ENCODE measurements at regions not wholly inside any gene's neighbourhood (a gene's known extent, or its start where the extent isn't known, plus 50 kb on each side); places are given as distances from the start of the nearest gene placed in this dataset.
"Not testable (repeated sequence)": the region's sequence is repeated elsewhere in the genome, so short reads cannot be mapped to it uniquely, and the experiment has no call there.

DNA sequence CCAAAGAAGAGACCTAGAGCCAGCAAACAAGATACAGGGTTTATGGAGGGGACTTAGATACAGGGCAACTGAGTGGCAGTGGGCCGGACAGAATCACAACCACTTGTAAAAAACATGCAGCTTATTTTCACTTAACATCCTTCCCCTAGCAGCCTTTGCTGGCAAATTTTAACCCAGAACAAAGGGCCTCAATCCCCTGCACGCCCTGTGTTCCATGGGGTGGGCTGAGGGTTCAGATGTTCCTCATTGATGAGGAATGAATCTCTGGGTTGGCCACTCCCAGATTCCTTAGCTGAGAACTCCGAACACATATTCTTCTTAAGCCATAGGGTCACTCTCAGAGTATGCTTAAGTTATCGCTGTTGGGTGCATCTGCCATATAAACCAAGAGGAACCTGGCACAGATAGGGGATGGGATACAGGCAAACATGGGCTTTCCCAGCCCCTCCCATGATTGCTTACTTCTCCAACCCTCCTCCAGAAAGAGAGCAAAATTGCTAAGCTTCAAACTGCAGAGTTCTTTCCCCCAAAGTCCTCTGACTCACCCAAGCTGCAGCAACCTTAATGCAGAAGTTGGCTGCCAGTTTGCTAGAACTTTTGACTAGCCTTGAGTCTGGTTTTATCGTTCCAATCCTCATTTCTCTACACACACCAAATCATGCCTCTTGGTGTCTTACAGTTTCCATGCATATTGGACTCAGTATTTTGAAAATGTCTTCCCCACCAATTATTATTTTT, 146.9 kb downstream of the CD47 start:
- no peak for DNase-seq (ENCODE audit: low read depth in 2 of 2, low spot score in 1 of 2)

DNA sequence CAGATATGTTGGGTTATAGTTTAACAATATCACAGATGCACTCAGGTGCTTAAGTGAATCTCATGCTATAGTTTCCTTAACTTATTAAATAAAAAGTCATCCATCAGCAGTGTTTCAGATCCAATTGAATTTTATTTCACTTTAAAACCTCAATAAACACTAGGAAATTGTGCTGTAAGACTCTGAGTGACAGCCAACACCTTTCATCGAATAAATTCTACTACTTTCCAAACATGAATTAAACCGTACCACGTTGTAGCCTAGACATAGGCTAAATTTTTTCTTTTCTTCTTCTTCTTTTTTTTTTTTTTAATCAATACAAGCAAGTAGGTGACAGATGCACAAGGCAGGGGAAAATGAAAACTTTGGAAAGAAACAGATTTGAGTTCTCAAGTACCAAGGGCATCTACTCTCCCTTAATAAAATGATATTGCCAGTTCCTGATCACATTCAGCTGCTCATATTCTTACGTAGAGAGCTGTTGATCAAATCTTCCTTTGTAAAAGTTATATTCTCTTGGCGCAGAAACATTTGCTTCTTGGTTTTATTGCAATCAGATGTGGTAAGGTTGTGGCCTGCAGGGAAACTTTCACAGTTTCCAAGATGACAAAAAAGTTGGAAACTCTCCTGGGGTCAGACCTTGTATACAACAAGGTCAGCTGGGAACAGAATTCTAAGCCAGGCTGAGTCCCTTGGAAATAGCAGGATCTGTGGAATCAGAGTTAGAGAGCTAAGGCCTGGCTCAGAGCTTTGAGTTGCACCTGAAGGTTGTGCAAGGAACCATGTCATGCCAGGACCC, 147.7 kb downstream of the CD47 start:
- no peak for DNase-seq (ENCODE audit: low read depth in 2 of 2, low spot score in 1 of 2)

DNA sequence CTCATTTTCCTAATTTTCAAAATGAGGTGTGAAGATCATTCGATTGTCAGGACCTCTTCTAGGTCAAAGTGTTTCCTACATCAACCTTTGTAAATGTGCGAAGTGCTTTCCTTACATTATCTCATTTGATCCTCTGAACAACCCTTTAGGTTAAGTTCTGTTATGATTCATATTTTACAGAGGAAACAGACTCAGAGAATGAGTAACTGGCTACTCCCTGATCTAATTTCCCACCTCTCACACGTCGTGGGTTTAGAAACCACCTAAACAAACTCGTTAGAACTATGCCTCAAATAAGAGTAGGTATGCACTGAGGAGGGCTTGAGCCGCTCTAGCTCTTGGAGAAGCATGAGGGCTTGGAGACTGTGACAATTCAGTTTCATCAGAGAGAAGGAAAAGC, 148.6 kb downstream of the CD47 start:
- no peak for DNase-seq (ENCODE audit: low read depth in 2 of 2, low spot score in 1 of 2)

DNA sequence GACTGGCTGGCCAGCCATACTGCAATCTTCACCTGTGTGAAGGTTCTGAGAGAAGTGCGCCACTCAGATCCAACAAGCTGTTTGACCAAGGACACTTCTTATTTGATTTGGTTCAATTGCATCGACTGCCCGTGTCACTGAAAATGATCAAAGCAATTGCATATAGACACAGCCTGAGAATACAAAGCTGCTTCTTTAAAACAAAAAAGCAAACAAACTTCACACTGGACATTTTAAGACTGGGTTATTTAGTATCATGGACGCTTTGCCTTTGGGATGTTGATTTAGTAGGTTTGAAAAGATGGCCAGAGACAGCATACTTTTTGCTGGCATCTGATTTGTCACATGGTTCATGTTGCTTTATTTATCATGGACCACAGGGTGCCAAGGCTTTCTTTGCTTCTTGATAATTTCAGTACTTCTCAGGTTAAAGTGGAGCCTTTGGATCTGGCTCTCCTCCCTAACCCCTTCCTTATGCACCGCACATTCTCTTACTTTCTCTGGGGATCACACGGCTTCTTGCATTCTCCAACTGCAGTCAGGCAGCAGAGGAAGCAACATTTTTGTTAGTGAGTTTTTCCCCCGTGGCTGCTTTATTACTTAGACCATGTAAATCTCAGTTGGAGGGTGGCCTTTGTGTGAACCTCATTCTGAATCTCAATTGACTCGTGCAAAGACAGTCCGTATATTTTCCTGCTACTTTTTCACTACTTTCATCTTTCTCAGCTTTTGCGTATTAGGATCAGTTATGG, 151.0 kb downstream of the CD47 start:
- no peak for DNase-seq (ENCODE audit: low read depth in 2 of 2, low spot score in 1 of 2)

GRCh38 chr3:107938143-107938542, 152.7 kb downstream of the CD47 start:
- no peak for DNase-seq (ENCODE audit: low read depth in 2 of 2, low spot score in 1 of 2)

- no peak for DNase-seq (ENCODE audit: low read depth in 2 of 2, low spot score in 1 of 2)
Observed at GRCh38 chr3:107934808-107935207, 156.0 kb downstream of the CD47 start.

- DNase-seq (ENCODE audit: low read depth in 2 of 2, low spot score in 1 of 2), result no peak
Observed at GRCh38 chr3:107933450-107933849, 157.4 kb downstream of the CD47 start.

- DNase-seq (ENCODE audit: low read depth in 2 of 2, low spot score in 1 of 2), result no peak
Observed at GRCh38 chr3:107931326-107931725, 159.5 kb downstream of the CD47 start.

DNA sequence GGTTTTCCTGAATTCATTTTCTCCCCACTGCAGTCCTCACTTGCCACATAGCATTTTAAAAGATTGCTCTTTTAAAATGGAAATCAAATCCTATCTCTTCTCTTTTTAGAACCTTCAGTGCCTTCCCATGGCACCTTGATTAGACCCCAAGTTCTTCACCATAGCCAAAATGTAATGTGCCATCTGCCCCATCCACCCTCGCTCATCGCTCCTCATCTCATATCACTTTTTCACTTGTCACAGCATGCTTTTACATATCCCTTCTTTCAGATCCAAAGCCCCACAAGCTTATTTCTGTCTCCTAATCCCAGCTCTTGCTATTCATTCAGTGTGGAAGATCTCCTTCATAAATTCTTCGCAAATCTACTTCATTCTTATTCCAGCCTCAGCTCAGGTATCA, 161.7 kb downstream of the CD47 start:
- DNase-seq (ENCODE audit: low read depth in 2 of 2, low spot score in 1 of 2), result no peak

DNA sequence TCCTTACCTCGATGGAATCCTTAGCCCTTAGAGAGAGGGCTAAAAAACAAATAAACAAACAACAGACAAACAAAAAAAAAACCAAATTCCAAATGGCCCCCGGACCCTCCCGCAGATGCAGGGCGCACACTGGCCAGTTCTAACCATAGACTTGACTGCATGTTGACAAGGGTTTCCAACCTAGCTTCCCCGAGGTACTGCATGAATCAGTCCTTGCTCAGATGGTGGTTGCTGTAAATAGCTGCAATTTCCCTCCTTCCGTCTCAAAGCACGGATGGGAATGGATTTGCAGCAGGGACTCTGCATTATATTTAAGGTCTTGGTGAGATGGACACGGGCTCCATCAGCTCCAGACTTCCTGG, 162.8 kb downstream of the CD47 start:
- DNase-seq (ENCODE audit: low read depth in 2 of 2, low spot score in 1 of 2), result no peak

DNA sequence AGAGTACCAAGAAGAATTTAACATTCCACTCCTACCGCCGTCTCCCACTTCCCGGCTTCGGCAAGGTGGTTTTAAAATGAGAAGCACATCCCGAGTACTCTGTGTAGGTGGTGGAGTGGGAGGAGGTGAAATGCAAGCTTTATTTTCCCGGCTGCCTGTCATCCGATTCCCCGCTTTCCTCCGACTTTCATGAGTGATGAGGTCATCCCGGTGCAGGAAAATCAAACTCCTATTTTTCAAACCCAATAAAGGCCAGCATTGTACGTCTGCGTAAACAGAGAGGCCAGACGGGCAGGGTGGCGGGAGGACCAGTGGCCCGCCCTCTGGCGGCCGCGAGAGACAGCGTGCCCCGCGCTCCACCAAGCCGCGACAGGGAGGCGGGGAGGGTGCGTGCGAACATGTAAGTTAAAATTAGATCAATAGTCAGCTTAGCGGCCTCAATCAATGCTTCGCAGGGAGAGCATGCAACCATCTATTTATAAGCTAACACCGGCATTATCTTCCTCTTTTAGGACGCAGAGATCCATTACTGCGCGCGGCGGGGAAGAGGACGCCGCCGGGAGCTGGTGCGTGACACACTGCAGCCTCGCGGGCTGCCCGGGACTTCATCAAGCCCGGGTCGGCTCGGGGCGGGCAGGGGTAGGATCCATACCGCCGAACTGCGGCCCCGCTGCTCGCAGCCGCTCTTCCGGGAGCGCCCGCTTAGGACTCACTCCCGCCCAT, 163.3 kb downstream of the CD47 start:
- DNase-seq (ENCODE audit: low read depth in 2 of 2, low spot score in 1 of 2), result peak; percentile 23 to 27

DNA sequence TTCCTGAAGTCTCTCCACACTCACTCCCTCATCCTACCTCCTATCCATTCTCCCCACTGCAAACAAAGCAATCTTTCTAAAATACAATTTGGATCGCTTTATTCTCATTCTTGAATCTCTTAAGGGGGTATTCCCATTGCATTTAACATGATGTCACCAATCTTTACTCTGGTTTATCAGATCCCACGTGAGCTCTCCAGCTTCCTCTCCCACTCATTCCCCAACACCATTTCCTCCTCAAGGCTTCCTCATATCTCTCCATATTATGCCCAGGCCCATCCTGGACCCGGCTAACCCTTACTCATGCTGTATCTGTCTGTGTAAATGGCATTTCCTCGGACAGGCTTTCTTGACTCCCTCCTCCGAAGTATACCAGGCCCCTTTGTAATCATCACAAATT, 165.0 kb downstream of the CD47 start:
- DNase-seq (ENCODE audit: low read depth in 2 of 2, low spot score in 1 of 2), result no peak

GRCh38 chr3:107921038-107921437, 169.8 kb downstream of the CD47 start:
- no peak for DNase-seq (ENCODE audit: low read depth in 2 of 2, low spot score in 1 of 2)

- DNase-seq (ENCODE audit: low read depth in 2 of 2, low spot score in 1 of 2), result no peak
Observed at GRCh38 chr3:107920538-107920937, 170.3 kb downstream of the CD47 start.

DNA sequence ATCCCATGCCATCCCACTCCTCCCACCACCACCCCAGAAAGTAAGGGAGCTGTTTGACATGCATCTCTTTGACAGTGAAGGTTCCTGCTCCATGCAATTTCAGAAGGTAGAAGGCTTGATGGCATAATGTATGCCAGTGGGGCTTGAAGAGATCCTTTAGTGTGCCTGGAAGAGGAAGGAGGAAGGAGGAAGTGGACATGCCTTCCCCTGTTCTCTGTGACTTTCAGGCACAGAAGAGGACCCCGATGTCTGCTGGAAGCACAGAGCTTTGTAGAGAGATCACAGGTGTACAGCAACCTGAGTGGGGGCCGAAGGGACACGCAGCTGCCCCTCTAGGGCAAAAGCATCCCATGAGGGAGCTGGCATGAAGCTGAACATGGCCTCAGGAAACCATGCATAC, 171.6 kb downstream of the CD47 start:
- no peak for DNase-seq (ENCODE audit: low read depth in 2 of 2, low spot score in 1 of 2)

DNA sequence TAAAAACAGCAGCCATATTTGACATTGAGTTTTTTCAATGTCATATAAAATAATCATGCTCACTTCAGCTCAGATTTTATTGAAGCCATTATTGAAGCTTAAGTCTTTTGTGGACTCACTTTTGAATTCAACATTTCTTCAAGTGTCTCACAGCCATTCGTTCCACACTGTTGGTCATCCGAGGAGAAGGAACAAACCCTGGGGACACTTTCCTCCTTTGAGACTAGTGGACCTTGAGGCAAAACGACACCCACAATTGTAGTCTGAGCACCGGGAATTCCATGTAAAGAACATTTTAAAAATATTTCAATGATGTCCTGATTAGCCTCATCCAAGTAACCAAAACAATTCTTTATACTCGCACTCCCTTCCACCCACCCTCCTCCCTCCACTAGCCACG, 174.7 kb downstream of the CD47 start:
- no peak for DNase-seq (ENCODE audit: low read depth in 2 of 2, low spot score in 1 of 2)

DNA sequence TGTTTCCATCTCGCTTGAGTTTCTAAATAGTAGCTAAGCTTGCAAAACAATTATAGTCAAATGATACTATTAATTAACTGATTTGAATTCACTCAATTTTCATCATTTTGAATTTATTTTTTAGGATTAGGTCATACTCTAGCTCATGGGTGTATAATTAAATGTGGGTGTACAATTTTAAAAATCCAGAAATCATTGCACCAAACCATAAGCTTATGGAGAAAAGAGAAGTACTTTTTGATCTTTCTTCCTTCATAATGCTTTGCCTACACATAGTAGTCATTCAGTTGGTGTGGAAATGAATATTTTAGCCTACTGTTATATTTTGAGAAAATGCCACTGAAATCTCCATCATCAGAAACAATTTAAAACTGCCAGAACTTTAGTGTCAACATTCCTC, 175.1 kb downstream of the CD47 start:
- no peak for DNase-seq (ENCODE audit: low read depth in 2 of 2, low spot score in 1 of 2)

DNA sequence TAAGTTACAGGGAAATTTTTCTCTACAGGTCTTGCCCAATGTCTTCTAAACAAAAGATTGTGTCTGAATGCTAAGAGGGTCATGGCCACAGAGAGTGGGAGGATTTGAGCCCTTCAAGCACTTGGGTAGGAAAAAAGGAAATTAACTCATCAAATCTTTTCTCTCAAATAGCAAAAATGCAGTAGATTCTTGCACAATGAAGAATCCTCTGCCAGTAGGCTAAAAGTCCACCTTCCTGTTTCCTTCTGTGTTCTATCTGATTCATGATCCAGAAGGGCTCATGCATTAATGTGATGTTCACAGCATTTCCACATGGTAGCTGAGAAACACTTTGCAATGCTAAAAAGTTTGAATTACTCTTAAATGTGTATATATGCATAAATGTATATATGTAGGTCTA, 177.1 kb downstream of the CD47 start:
- DNase-seq (ENCODE audit: low read depth in 2 of 2, low spot score in 1 of 2), result no peak

GRCh38 chr3:107911337-107912000, 179.4 kb downstream of the CD47 start:
- no peak for DNase-seq (ENCODE audit: low read depth in 2 of 2, low spot score in 1 of 2)

DNA sequence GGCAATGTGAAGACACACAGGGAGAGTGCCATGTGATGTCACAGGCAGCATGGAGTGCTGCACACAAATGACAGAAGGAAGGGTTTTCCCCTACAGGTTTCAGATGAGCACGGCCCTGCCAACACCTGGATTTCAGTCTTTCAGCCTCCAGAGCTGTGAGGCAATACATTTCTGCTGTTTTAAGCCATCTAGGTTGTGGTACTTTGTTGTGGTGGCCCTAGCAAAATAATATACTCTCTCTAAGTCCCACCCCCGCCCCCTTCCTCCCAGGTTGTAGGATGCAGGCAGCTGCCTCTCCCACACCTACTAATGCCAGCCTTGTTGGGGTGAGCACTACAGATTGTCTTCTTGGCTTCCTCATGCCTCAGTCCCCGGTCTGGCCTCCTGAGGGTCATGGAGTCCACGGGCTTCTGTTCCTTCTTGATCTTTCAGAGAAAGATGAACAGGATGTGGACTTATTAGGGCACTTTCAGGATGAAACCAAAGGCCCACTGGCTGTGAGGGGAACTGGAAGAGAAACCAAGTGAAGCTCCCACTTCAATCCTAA, 180.0 kb downstream of the CD47 start:
- DNase-seq (ENCODE audit: low read depth in 2 of 2, low spot score in 1 of 2), result no peak

DNA sequence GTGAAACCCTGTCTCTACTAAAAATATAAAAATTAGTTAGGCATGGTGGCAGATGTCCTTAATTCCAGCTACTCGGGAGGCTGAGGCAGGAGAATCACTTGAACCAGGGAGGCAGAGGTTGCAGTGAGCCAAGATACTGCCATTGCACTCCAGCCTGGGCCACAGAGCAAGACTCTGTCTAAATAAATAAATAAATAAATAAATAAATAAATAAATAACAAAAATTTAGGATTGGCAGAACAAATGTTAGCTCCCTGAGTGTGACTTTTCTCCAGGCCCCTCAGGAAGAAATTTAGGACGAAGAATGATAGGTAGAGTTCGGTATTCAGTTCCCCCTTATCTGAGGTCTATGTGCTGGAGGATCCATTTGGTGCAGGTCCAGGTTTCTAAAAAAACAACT, 181.2 kb downstream of the CD47 start:
- DNase-seq (ENCODE audit: low read depth in 2 of 2, low spot score in 1 of 2), result not testable (repeated sequence)

Data from stimulated activated CD8-positive, alpha-beta memory T cell treated with anti-CD3 and anti-CD28 coated beads, Interleukin-4, amount 100 ng/mL, for 4 hours (primary cell).